ENCODE measurements at regions not wholly inside any gene's neighbourhood (a gene's known extent, or its start where the extent isn't known, plus 50 kb on each side); places are given as distances from the start of the nearest gene placed in this dataset.

DNA sequence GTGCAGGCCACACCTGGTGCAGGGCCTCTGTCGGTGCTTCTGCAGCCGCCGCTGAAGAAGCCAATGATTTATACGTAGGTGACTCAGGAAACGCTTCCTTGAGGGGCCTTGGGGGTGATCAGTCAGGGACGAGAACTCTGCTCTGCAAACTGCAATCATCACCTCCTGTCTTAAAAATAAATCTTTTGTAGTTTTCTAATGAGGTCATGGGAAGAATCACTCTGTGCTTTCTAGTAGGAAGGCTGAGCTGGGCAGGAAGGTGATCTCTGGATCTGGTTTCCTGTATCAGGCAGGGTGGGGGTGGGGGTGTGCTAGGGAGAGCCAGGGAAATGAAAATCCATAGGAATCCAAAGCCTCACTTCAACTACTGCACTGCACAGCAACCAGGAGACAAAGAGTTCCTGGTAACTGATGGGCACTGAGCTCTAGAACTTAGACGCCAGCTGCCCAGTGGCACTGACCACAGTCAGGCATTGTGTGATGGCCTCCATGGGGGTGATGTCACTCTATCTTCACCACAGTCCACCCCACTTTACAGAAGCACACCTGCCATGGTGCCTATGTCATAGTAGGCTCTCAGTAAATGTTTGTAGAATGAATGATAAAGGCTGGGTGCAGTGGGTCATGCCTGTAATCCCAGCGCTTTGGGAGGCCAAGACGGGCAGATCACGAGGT, 292.4 kb upstream of the PWP1 start:
- Histone ChIP-seq H3K27me3 (replicated peaks; ENCODE audit: insufficient read depth) (no peaks in the 10 kb centered on the region), H4K20me1 (ENCODE audit: insufficient read depth) (no peaks in the 10 kb centered on the region), H3K79me2 (ENCODE audit: insufficient read depth) (no peaks in the 10 kb centered on the region), H3K27ac (no peak overlapping the region), H3K9me3 (ENCODE audit: low read depth) (no peaks in the 10 kb centered on the region), H3K4me2 (ENCODE audit: unreplicated experiment) (no peak overlapping the region), H3K9ac (no peak overlapping the region), H3K4me3 (no peak overlapping the region), H3K4me1 (ENCODE audit: insufficient read depth) (no peaks in the 10 kb centered on the region), H3K36me3 (ENCODE audit: low read depth) (no peaks in the 10 kb centered on the region), H3K9me2 (ENCODE audit: insufficient read depth) (no peaks in the 10 kb centered on the region), H3F3A (ENCODE audit: insufficient read depth) (no peaks in the 10 kb centered on the region), H2AFZ (no peak overlapping the region)
- 71 to 76% methylated on average over 10 of the region's 10 CpGs for WGBS, 2 experiments (ENCODE audit: low coverage in 1 of 2, low lambda C conversion rate in 2 of 2, missing lambda C conversion rate in 2 of 2)
- in situ Hi-C loops (cut with MboI), result no loop called here
- TF ChIP-seq EZH2phosphoT487 (IDR thresholded peaks at IDR 0.05; ENCODE audit: insufficient read depth, low read depth) (no peak), EZH2 (IDR thresholded peaks at IDR 0.05; ENCODE audit: insufficient read depth, poor library complexity, severe bottlenecking) (no peak)
- DNase-seq, result no peak

DNA sequence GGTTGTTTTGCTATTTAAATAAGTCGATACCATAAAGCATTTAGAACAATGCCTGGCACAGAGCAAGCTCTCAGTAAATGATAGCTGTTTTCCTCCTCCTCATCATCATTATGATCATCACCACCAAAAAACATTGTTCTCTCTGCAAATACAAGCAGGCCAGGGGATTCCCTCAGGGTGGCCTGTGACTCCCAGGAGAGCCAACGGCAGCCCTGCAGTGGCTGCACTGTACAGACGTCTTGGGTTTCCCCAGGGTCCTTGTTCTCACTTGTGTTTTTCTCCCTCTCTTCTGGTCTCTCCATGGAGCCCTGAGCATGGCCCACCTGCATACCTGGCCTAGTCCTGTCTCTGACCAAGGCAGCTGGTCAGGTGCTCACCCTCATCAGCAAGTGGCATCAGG, 290.9 kb upstream of the PWP1 start:
- H3K9me3 ChIP-seq (ENCODE audit: low read depth), result no peaks in the 10 kb centered on the region
- H3K4me2 ChIP-seq (ENCODE audit: unreplicated experiment), result no peak overlapping the region
- no peaks in the 10 kb centered on the region for H3K36me3 ChIP-seq (ENCODE audit: low read depth)
- in situ Hi-C loops (cut with MboI), result no loop called here
- WGBS, 2 experiments (ENCODE audit: low coverage in 1 of 2, low lambda C conversion rate in 2 of 2, missing lambda C conversion rate in 2 of 2), result 77 to 87% methylated on average over 3 of the region's 3 CpGs
- no peaks in the 10 kb centered on the region for H3K9me2 ChIP-seq (ENCODE audit: insufficient read depth)
- H3K27me3 ChIP-seq (replicated peaks; ENCODE audit: insufficient read depth), result no peaks in the 10 kb centered on the region
- H3F3A ChIP-seq (ENCODE audit: insufficient read depth), result no peaks in the 10 kb centered on the region
- no peak for DNase-seq
- no peak overlapping the region for H3K27ac ChIP-seq
- no peak overlapping the region for H3K9ac ChIP-seq
- TF ChIP-seq EZH2 (IDR thresholded peaks at IDR 0.05; ENCODE audit: insufficient read depth, poor library complexity, severe bottlenecking) (no peak), EZH2phosphoT487 (IDR thresholded peaks at IDR 0.05; ENCODE audit: insufficient read depth, low read depth) (no peak)
- H3K4me3 ChIP-seq, result no peak overlapping the region
- no peak overlapping the region for H2AFZ ChIP-seq
- H3K4me1 ChIP-seq (ENCODE audit: insufficient read depth), result no peaks in the 10 kb centered on the region
- no peaks in the 10 kb centered on the region for H3K79me2 ChIP-seq (ENCODE audit: insufficient read depth)
- H4K20me1 ChIP-seq (ENCODE audit: insufficient read depth), result no peaks in the 10 kb centered on the region

DNA sequence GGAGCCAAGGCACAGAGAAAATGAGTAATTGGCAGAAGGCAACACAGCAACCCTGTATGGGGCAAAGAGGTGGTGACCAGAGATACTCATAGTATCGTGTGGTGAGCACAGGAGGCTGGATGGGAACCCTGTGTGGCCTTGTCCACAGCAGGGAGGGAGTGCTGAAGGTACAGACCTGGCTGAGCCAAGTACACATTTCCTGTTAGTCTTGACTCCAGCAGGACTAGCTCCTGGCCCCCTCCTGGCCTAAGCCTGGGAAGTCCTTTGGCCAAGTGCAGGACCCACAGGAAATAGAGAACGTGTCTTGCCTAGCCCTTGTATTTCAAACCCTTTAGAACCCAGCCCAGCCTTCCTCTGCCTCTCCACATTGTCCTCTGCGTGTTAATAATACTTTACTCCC, 289.8 kb upstream of the PWP1 start:
- WGBS, 2 experiments (ENCODE audit: low coverage in 1 of 2, low lambda C conversion rate in 2 of 2, missing lambda C conversion rate in 2 of 2), result 88 to 94% methylated on average over 3 of the region's 3 CpGs
- TF ChIP-seq EZH2 (IDR thresholded peaks at IDR 0.05; ENCODE audit: insufficient read depth, poor library complexity, severe bottlenecking) (no peak), EZH2phosphoT487 (IDR thresholded peaks at IDR 0.05; ENCODE audit: insufficient read depth, low read depth) (no peak)
- no peak overlapping the region for H3K4me2 ChIP-seq (ENCODE audit: unreplicated experiment)
- no peak for DNase-seq
- no peaks in the 10 kb centered on the region for H4K20me1 ChIP-seq (ENCODE audit: insufficient read depth)
- 0 out of 2 replicates have a peak, but pooled peaks cover under 1% of the 10 kb centered on the region for H3K4me1 ChIP-seq (ENCODE audit: insufficient read depth)
- H3K27ac ChIP-seq, result no peak overlapping the region
- H3K9me2 ChIP-seq (ENCODE audit: insufficient read depth), result no peaks in the 10 kb centered on the region
- in situ Hi-C loops (cut with MboI), result no loop called here
- H3K27me3 ChIP-seq (replicated peaks; ENCODE audit: insufficient read depth), result no peaks in the 10 kb centered on the region
- H3K79me2 ChIP-seq (ENCODE audit: insufficient read depth), result no peaks in the 10 kb centered on the region
- no peak overlapping the region for H3K4me3 ChIP-seq
- H3F3A ChIP-seq (ENCODE audit: insufficient read depth), result no peaks in the 10 kb centered on the region
- no peak overlapping the region for H2AFZ ChIP-seq
- no peaks in the 10 kb centered on the region for H3K9me3 ChIP-seq (ENCODE audit: low read depth)
- no peaks in the 10 kb centered on the region for H3K36me3 ChIP-seq (ENCODE audit: low read depth)
- no peak overlapping the region for H3K9ac ChIP-seq

DNA sequence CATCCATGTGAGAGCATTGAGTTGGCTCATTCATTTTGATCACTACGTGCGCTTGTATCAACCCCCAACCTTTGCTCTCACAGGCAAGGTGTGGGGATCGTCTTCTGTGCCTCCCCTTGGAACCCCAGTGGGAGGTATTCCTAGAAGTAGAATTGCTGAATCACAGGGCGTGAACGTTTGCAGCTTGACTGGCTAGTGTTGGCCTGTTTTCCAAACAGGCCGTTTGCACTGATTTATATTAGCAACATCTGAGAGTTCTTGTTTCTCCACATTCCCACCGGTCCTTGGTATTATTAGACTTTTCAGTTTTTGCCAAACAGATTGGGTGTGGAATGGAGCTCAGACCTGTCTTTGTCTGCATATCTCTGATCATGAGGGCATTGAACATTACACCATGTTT, 288.6 kb upstream of the PWP1 start:
- Histone ChIP-seq H3K4me3 (no peak overlapping the region), H3K4me1 (ENCODE audit: insufficient read depth) (peaks cover 8% of the 10 kb centered on the region), H3K27ac (no peak overlapping the region), H3F3A (ENCODE audit: insufficient read depth) (peaks cover 5% of the 10 kb centered on the region; the same call in 1 of the 2 replicates), H3K27me3 (replicated peaks; ENCODE audit: insufficient read depth) (no peaks in the 10 kb centered on the region), H3K79me2 (ENCODE audit: insufficient read depth) (no peaks in the 10 kb centered on the region), H4K20me1 (ENCODE audit: insufficient read depth) (no peaks in the 10 kb centered on the region), H2AFZ (no peak overlapping the region), H3K9me2 (ENCODE audit: insufficient read depth) (no peaks in the 10 kb centered on the region), H3K9ac (no peak overlapping the region), H3K4me2 (ENCODE audit: unreplicated experiment) (no peak overlapping the region), H3K9me3 (ENCODE audit: low read depth) (no peaks in the 10 kb centered on the region), H3K36me3 (ENCODE audit: low read depth) (no peaks in the 10 kb centered on the region)
- 46 to 49% methylated on average over 7 of the region's 7 CpGs for WGBS, 2 experiments (ENCODE audit: low coverage in 1 of 2, low lambda C conversion rate in 2 of 2, missing lambda C conversion rate in 2 of 2)
- in situ Hi-C loops (cut with MboI), result no loop called here
- TF ChIP-seq EZH2phosphoT487 (IDR thresholded peaks at IDR 0.05; ENCODE audit: insufficient read depth, low read depth) (no peak), EZH2 (IDR thresholded peaks at IDR 0.05; ENCODE audit: insufficient read depth, poor library complexity, severe bottlenecking) (no peak)
- DNase-seq, result peak; percentile 26

Measured in GM23248 (cell line).